ENCODE measurements at regions not wholly inside any gene's neighbourhood (a gene's known extent, or its start where the extent isn't known, plus 50 kb on each side); places are given as distances from the start of the nearest gene placed in this dataset.
"Not testable (repeated sequence)": the region's sequence is repeated elsewhere in the genome, so short reads cannot be mapped to it uniquely, and the experiment has no call there.

DNA sequence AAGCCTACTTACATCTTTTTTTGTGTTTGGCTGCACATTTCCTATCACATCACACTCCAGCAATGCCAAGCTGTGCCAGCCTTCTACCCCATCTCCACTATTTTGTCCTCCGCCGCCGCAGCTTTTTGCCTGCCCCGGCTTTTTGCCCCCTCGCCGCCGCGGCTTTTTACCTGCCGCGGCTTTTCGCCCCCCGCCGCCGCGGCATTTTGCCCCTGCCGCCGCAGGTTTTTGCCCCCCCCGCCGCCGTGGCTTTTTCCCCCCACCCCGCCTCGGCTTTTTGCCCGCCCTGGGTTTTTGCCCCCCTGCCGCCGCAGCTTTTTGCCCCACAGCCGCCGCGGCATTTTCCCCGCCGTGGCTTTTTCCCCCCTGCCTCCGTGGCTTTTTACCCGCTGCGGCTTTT is 506.0 kb downstream of the ZNF37A start:
- Mint-ChIP-seq H3K4me1 (ENCODE audit: low read depth) (no peaks in the 10 kb centered on the region), H3K27ac (no peak overlapping the region), H3K9me3 (peaks cover 33% of the 10 kb centered on the region), H3K36me3 (ENCODE audit: low read depth) (no peaks in the 10 kb centered on the region), H3K4me3 (no peak overlapping the region), H3K27me3 (ENCODE audit: low read depth) (no peaks in the 10 kb centered on the region)
- DNase-seq (ENCODE audit: low spot score) = no peak

DNA sequence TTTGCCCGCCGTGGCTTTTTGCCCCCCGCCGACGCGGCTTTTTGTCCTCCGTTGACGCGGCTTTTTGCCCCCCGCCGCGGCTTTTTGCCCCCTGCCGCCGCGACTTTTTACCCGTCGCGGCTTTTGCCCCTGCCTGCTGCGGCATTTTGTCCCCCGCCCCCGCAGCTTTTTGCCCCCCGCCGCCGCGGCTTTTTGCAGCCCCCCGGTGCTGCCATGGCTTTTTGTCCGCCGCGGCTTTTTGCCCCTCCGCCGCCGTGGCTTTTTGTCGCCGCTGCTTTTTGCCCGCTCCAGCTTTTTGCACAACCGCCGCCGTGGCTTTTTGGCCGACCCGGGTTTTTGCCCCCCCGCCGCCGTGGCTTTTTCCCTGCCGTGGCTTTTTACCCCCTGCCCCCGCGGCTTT is 506.6 kb downstream of the ZNF37A start:
- Mint-ChIP-seq H3K27me3 (ENCODE audit: low read depth) (no peaks in the 10 kb centered on the region), H3K9me3 (peaks cover 35% of the 10 kb centered on the region), H3K36me3 (ENCODE audit: low read depth) (no peaks in the 10 kb centered on the region), H3K4me1 (ENCODE audit: low read depth) (no peaks in the 10 kb centered on the region), H3K4me3 (no peak overlapping the region), H3K27ac (no peak overlapping the region)
- no peak for DNase-seq (ENCODE audit: low spot score)

DNA sequence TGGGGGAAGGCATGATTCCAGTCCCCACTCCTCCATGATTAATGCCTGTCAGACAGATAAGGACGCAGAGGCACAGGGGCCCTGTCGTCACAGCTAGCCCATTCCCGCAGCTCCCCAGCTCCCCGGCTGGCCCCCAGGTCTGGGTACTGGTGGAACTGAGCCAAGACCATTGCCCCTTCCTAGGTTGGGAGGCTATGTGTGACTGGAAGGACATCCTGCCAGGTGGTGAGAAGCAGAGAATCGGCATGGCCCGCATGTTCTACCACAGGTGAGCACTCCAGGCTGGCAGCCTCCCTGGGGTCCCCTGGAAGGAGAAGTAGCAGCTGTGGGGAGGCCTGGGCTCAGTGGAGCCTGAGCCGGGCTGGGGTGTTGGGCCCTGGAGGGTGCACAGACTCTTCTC is 509.5 kb downstream of the ZNF37A start:
- not testable (repeated sequence) for H3K27me3 Mint-ChIP-seq (ENCODE audit: low read depth); H3K36me3 Mint-ChIP-seq (ENCODE audit: low read depth); H3K4me1 Mint-ChIP-seq (ENCODE audit: low read depth); DNase-seq (ENCODE audit: low spot score); H3K27ac Mint-ChIP-seq; H3K4me3 Mint-ChIP-seq
- peaks cover 33% of the 10 kb centered on the region for H3K9me3 Mint-ChIP-seq

DNA sequence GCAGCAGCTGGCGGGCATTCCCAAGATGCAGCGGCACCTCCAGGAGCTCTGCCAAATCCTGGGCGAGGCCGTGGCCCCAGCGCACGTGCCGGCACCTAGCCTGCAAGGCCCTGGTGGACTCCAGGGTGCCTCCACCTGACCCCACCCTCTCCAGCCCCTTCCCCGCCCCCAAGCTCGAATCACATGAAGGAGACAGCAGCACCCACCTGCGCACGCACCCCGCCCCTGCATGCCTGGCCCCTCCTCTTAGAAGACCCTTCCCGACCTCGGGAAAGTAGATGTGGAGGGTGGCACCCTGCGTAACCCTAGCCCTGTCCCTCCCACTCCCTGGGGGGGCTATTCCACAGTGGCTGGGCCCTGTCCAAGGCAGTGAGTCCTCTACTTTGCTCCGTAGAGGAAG is 510.3 kb downstream of the ZNF37A start:
- not testable (repeated sequence) for H3K27me3 Mint-ChIP-seq (ENCODE audit: low read depth); DNase-seq (ENCODE audit: low spot score); H3K36me3 Mint-ChIP-seq (ENCODE audit: low read depth); H3K4me3 Mint-ChIP-seq; H3K4me1 Mint-ChIP-seq (ENCODE audit: low read depth); H3K27ac Mint-ChIP-seq
- H3K9me3 Mint-ChIP-seq = peaks cover 29% of the 10 kb centered on the region

DNA sequence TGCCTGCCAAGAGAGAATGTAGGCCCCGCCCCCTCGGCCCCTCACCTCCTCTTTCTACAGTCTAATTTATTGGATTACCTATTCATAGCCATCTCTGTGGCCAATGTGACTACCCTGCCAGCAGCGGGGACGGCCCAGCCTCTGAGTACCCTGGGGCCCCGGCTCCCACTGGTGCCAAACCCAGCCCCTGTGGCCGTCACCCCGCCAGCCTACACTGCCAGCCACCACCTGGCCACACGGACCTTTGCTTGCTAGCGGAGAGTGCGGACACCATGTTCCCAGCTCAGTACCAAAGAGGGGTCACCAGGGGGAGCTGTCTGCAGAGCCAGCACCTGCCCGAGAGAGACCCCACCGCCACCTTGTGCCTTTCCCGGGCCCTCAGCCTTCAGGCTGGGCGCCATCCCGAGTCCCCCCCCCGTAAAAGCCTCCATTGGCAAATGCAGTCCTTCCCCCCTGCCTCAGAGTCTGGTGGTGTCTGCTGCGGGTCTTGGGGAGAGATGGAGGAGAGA is 511.1 kb downstream of the ZNF37A start:
- no peak overlapping the region for H3K4me3 Mint-ChIP-seq
- H3K9me3 Mint-ChIP-seq = peaks cover 27% of the 10 kb centered on the region
- no peak for DNase-seq (ENCODE audit: low spot score)
- H3K27me3 Mint-ChIP-seq (ENCODE audit: low read depth) = no peaks in the 10 kb centered on the region
- no peaks in the 10 kb centered on the region for H3K36me3 Mint-ChIP-seq (ENCODE audit: low read depth)
- no peaks in the 10 kb centered on the region for H3K4me1 Mint-ChIP-seq (ENCODE audit: low read depth)
- H3K27ac Mint-ChIP-seq = no peak overlapping the region

DNA sequence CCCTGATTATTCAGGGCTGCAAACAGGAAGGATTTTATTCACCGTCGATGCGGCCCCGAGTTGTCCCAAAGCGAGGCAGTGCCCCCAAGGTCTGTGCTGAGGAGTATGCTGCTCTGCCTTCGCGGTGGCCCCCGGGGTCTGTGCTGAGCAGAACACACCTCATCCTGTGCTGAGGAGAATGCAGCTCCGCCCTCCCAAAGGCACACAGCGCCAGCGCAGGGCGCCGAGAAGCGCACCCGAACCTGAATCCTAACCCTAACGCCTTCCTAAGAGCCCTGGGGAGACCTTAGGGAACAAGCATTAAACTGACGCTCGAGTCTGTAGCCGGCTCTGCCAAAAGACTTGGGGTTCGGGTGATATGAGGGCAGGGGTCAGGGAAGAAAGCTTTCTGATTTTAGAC is 521.5 kb downstream of the ZNF37A start:
- not testable (repeated sequence) for DNase-seq (ENCODE audit: low spot score); H3K4me1 Mint-ChIP-seq (ENCODE audit: low read depth); H3K27me3 Mint-ChIP-seq (ENCODE audit: low read depth); H3K4me3 Mint-ChIP-seq; H3K27ac Mint-ChIP-seq; H3K36me3 Mint-ChIP-seq (ENCODE audit: low read depth)
- peaks cover 53% of the 10 kb centered on the region for H3K9me3 Mint-ChIP-seq

DNA sequence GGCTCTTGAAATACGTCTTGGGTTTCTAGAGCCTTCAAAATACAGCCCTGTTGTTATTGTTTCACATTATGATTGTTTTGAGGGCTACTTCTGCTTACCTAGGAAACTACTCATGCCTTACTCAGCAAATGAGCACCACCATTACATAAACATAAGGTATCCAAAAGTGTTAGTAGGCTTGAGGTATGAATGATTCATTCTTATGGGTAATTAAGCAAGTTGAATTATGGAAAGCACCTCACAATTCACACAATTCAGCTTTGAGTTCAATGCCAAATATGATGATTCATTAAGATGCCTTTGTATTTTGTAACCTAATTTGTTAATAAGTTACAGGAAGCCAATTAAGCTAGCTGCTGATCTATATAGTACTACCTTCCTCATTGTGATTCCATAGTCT is 525.7 kb downstream of the ZNF37A start:
- not testable (repeated sequence) for H3K27me3 Mint-ChIP-seq (ENCODE audit: low read depth); H3K4me3 Mint-ChIP-seq; H3K36me3 Mint-ChIP-seq (ENCODE audit: low read depth); H3K4me1 Mint-ChIP-seq (ENCODE audit: low read depth); H3K27ac Mint-ChIP-seq; DNase-seq (ENCODE audit: low spot score)
- peaks cover 25% of the 10 kb centered on the region for H3K9me3 Mint-ChIP-seq

DNA sequence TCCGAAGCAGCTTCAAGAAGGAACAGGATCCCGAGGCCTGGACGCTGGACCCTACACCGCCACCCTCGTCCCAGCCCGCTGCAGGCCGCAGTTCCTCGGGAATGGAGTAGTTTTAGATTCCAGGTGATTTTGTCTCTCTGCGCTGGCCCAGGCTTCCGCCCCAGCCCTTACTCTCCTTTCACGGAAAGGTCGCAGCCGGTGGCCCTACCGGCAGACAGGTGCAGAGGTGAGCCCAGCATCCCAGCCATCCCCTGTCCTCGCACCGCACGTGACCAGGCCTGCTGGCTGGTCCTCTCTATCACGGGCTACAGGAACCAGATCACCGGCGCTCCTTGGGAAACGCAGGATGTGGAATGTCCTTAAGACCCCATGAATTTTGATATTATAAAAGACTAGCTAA is 541.5 kb downstream of the ZNF37A start:
- not testable (repeated sequence) for H3K4me3 Mint-ChIP-seq; H3K27me3 Mint-ChIP-seq (ENCODE audit: low read depth); H3K27ac Mint-ChIP-seq; H3K36me3 Mint-ChIP-seq (ENCODE audit: low read depth); DNase-seq (ENCODE audit: low spot score); H3K4me1 Mint-ChIP-seq (ENCODE audit: low read depth)
- peaks cover 26% of the 10 kb centered on the region for H3K9me3 Mint-ChIP-seq
